HEK293 (cell line): ENCODE measurements at regions not wholly inside any gene's neighbourhood (a gene's known extent, or its start where the extent isn't known, plus 50 kb on each side); places are given as distances from the start of the nearest gene placed in this dataset.
"Not testable (repeated sequence)": the region's sequence is repeated elsewhere in the genome, so short reads cannot be mapped to it uniquely, and the experiment has no call there.

Source experiments
- CTCF ChIA-PET: fragments of 350-600 bp; formaldehyde crosslinking; extraction: SDS; loops from one replicate; lab custom pipeline; 2021; ENCODE audit warnings: antibody characterized with exemption; lab: Yijun Ruan, JAX
- POLR2A ChIA-PET: fragments of 300-600 bp; formaldehyde crosslinking; extraction: SDS; loops from one replicate; lab custom pipeline; 2020; ENCODE audit warnings: antibody characterized with exemption, inconsistent platforms; lab: Yijun Ruan, JAX
- H3K27ac ChIP-seq: fragments of 200-500 bp; sonication (Bioruptor generic); 2 replicates; pipeline ENCODE4 v1.5.1; 2014; ENCODE audit warnings: low read depth, low read length, control low read depth, inconsistent platforms; ENCODE audit errors: extremely low read depth
- H3K36me3 ChIP-seq, 2 experiments: fragments of 200-500 bp in 1 of 2; sonication (Bioruptor generic) in 1 of 2; 1 replicate in 1 of 2; 2 replicates in 1 of 2; pipeline ENCODE4 v1.5.1; 2014 to 2017; ENCODE audit warnings: inconsistent platforms in 2 of 2, low read length in 2 of 2; ENCODE audit not compliant: control insufficient read depth in 2 of 2, insufficient read depth in 1 of 2
- H3K4me1 ChIP-seq: fragments of 200-500 bp; sonication (Bioruptor generic); 2 replicates; pipeline ENCODE4 v1.5.1; 2014; ENCODE audit warnings: mild to moderate bottlenecking, low read length, inconsistent platforms; ENCODE audit not compliant: control insufficient read depth, insufficient read depth
- H3K4me3 ChIP-seq: 2 replicates; pipeline ENCODE4 v1.5.1; 2011; ENCODE audit warnings: low read depth, mild to moderate bottlenecking, control low read depth, low read length, moderate library complexity
- H3K9me3 ChIP-seq: fragments of 200-500 bp; sonication (Bioruptor generic); 2 replicates; pipeline ENCODE4 v1.5.1; 2014; ENCODE audit warnings: low read depth, low read length, inconsistent platforms; ENCODE audit not compliant: control insufficient read depth, insufficient read depth
- EGR2 ChIP-seq: fragments of 450-650 bp; formaldehyde crosslinking; IDR thresholded peaks from 2 replicates; pipeline ENCODE4 v1.5.1; 2016; ENCODE audit warnings: low read depth, missing biosample characterization, missing genetic modification characterization
- GLIS2 ChIP-seq: fragments of 450-650 bp; formaldehyde crosslinking; IDR thresholded peaks from 2 replicates; pipeline ENCODE4 v1.5.1; 2016; ENCODE audit warnings: missing biosample characterization, missing genetic modification characterization
- KLF7 ChIP-seq: fragments of 450-650 bp; formaldehyde crosslinking; IDR thresholded peaks from 2 replicates; pipeline ENCODE4 v1.5.1; 2016; ENCODE audit warnings: missing biosample characterization, missing genetic modification characterization, borderline replicate concordance
- MZF1 ChIP-seq: fragments of 450-650 bp; formaldehyde crosslinking; IDR thresholded peaks from 2 replicates; pipeline ENCODE4 v1.5.1; 2017; ENCODE audit warnings: missing biosample characterization, missing genetic modification characterization, borderline replicate concordance
- PRDM1 ChIP-seq: fragments of 450-650 bp; formaldehyde crosslinking; IDR thresholded peaks from 2 replicates; pipeline ENCODE4; 2016; ENCODE audit warnings: missing biosample characterization, missing genetic modification characterization
- SCRT1 ChIP-seq: fragments of 450-650 bp; formaldehyde crosslinking; IDR thresholded peaks from 2 replicates; pipeline ENCODE4 v1.5.1; 2016; ENCODE audit warnings: missing biosample characterization, missing genetic modification characterization, borderline replicate concordance
- WT1 ChIP-seq: fragments of 450-650 bp; formaldehyde crosslinking; IDR thresholded peaks from 2 replicates; pipeline ENCODE4 v1.5.1; 2016; ENCODE audit warnings: missing biosample characterization, missing genetic modification characterization
- YY1 ChIP-seq: fragments of 450-650 bp; formaldehyde crosslinking; IDR thresholded peaks from 2 replicates; pipeline ENCODE4 v1.5.1; 2018; ENCODE audit warnings: missing biosample characterization, missing genetic modification characterization
- ZBTB8A ChIP-seq: fragments of 450-650 bp; formaldehyde crosslinking; IDR thresholded peaks from 2 replicates; pipeline ENCODE4 v1.5.1; 2016; ENCODE audit warnings: missing biosample characterization, missing genetic modification characterization
- ZNF169 ChIP-seq: fragments of 450-650 bp; formaldehyde crosslinking; IDR thresholded peaks from 2 replicates; pipeline ENCODE4 v1.5.1; 2016; ENCODE audit warnings: missing biosample characterization, missing genetic modification characterization
- ZNF239 ChIP-seq: fragments of 450-650 bp; formaldehyde crosslinking; IDR thresholded peaks from 2 replicates; pipeline ENCODE4 v1.5.1; 2016; ENCODE audit warnings: missing biosample characterization, missing genetic modification characterization
- ZNF248 ChIP-seq: fragments of 450-650 bp; formaldehyde crosslinking; IDR thresholded peaks from 2 replicates; pipeline ENCODE4 v1.5.1; 2017; ENCODE audit warnings: missing biosample characterization, missing genetic modification characterization
- ZNF266 ChIP-seq: fragments of 450-650 bp; formaldehyde crosslinking; IDR thresholded peaks from 2 replicates; pipeline ENCODE4 v1.5.1; 2016; ENCODE audit warnings: missing biosample characterization, missing genetic modification characterization, low read depth
- ZNF366 ChIP-seq: fragments of 450-650 bp; formaldehyde crosslinking; conservative IDR thresholded peaks from 2 replicates; pipeline ENCODE4 v1.5.1; 2016; ENCODE audit warnings: missing biosample characterization, missing genetic modification characterization
- ZNF37A ChIP-seq: fragments of 450-650 bp; IDR thresholded peaks from 2 replicates; pipeline ENCODE4 v1.5.1; 2018; ENCODE audit warnings: missing biosample characterization, missing genetic modification characterization
- ZNF518A ChIP-seq: fragments of 450-650 bp; formaldehyde crosslinking; conservative IDR thresholded peaks from 2 replicates; pipeline ENCODE4 v1.5.1; 2016; ENCODE audit warnings: low read depth, missing biosample characterization, missing genetic modification characterization
- ZNF549 ChIP-seq: fragments of 450-650 bp; IDR thresholded peaks from 2 replicates; pipeline ENCODE4 v1.5.1; 2018; ENCODE audit warnings: missing biosample characterization, missing genetic modification characterization, mild to moderate bottlenecking, inconsistent platforms, moderate library complexity
- ZNF600 ChIP-seq: fragments of 450-650 bp; formaldehyde crosslinking; IDR thresholded peaks from 2 replicates; pipeline ENCODE4 v1.5.1; 2016; ENCODE audit warnings: missing biosample characterization, missing genetic modification characterization
- ZNF629 ChIP-seq: fragments of 450-650 bp; formaldehyde crosslinking; IDR thresholded peaks from 2 replicates; pipeline ENCODE4 v1.5.1; 2017; ENCODE audit warnings: missing biosample characterization, missing genetic modification characterization
- ZNF76 ChIP-seq: fragments of 450-650 bp; formaldehyde crosslinking; IDR thresholded peaks from 2 replicates; pipeline ENCODE4; 2016; ENCODE audit warnings: low read depth, missing biosample characterization, missing genetic modification characterization, borderline replicate concordance
- TF ChIP-seq, protein P1 (sequence below): fragments of 450-650 bp; formaldehyde crosslinking; IDR thresholded peaks from 2 replicates; pipeline ENCODE4 v1.5.1; 2016; ENCODE audit warnings: missing biosample characterization, missing genetic modification characterization
- TF ChIP-seq, protein P2 (sequence below): fragments of 450-650 bp; formaldehyde crosslinking; IDR thresholded peaks from 2 replicates; pipeline ENCODE4 v1.5.1; 2016; ENCODE audit warnings: missing biosample characterization, missing genetic modification characterization, borderline replicate concordance

DNA sequence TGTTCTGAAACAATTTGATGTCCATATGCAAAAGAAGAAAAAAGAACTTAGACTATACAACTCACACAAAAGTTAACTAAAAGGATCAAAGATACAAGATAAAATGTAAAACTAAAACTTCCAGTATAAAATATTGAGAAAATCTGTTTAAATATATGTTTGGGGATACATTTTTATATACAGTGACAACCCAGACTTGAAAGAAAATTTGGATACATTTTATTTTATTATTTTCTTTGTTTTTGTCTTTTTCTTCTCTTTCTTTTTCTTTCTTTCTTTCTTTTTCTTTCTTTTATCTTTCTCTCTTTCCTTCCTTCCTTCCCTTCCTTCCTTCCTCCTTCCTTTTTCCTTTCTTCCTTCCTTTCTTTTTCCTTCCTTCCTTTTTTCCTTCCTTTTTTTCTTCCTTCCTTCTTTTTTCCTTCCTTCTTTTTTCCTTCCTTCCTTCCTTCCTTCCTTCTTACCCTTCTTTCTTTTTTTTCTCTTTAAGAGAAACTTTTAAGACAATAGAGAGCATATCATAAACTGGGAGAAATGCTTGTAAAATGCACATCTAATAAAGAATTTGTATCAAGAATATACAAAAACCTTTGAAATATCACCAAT is 954.5 kb upstream of the LRFN5 start:
- TF ChIP-seq SCRT1 (no peak), ZNF366 (peak; percentile 68; the same call in 1 of the 2 replicates), KLF7 (no peak)
- H3K27ac ChIP-seq: no peak overlapping the region
- H3K4me3 ChIP-seq: no peak overlapping the region
- ChIA-PET POLR2A (no interaction called here), CTCF (no interaction called here)
- no peaks in the 10 kb centered on the region for H3K4me1 ChIP-seq
- no peaks in the 10 kb centered on the region for H3K9me3 ChIP-seq
- H3K36me3 ChIP-seq: no peaks in the 10 kb centered on the region

DNA sequence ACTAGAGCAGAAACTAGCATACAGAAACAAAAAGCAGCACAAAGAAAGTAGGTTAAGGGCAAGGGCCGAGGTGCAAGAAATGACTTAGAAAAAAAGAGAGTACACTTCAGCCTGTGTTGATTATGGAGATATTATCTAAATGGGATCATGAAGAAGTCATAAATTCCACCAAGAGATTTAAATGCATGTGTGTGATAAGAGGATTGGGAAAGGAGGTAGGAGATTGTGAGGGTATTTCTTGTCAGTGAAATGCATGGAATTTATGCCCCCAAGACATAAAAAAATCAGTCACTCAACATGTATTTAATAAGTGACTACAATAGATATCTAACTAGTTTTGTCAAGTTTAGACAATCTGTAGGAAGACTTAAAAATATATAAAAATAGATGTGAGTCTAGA is 976.2 kb upstream of the LRFN5 start:
- no peak for TF ChIP-seq EGR2
- no peak for TF ChIP-seq ZNF37A (tag by site-specific recombination)
- no peak for TF ChIP-seq ZNF600
- TF ChIP-seq MZF1 (tag by site-specific recombination): no peak
- TF ChIP-seq ZNF248 (tag by site-specific recombination): no peak
- TF ChIP-seq ZBTB8A (tag by site-specific recombination): no peak
- TF ChIP-seq ZNF239: no peak
- TF ChIP-seq YY1 (tag by site-specific recombination): no peak
- TF ChIP-seq ZNF76: no peak
- no peak for TF ChIP-seq PRDM1
- no peak for TF ChIP-seq ZNF518A (tag by site-specific recombination)
- no peak for TF ChIP-seq WT1 (tag by site-specific recombination)
- TF ChIP-seq, protein P1, sequence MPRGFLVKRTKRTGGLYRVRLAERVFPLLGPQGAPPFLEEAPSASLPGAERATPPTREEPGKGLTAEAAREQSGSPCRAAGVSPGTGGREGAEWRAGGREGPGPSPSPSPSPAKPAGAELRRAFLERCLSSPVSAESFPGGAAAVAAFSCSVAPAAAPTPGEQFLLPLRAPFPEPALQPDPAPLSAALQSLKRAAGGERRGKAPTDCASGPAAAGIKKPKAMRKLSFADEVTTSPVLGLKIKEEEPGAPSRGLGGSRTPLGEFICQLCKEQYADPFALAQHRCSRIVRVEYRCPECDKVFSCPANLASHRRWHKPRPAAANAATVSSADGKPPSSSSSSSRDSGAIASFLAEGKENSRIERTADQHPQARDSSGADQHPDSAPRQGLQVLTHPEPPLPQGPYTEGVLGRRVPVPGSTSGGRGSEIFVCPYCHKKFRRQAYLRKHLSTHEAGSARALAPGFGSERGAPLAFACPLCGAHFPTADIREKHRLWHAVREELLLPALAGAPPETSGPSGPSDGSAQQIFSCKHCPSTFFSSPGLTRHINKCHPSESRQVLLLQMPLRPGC (tag by site-specific recombination): no peak
- TF ChIP-seq ZNF266 (tag by site-specific recombination): no peak
- no peak for TF ChIP-seq ZNF169
- TF ChIP-seq GLIS2: no peak
- TF ChIP-seq, protein P2, sequence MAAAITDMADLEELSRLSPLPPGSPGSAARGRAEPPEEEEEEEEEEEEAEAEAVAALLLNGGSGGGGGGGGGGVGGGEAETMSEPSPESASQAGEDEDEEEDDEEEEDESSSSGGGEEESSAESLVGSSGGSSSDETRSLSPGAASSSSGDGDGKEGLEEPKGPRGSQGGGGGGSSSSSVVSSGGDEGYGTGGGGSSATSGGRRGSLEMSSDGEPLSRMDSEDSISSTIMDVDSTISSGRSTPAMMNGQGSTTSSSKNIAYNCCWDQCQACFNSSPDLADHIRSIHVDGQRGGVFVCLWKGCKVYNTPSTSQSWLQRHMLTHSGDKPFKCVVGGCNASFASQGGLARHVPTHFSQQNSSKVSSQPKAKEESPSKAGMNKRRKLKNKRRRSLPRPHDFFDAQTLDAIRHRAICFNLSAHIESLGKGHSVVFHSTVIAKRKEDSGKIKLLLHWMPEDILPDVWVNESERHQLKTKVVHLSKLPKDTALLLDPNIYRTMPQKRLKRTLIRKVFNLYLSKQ (tag by site-specific recombination): no peak
- TF ChIP-seq ZNF549 (tag by site-specific recombination): no peak
- TF ChIP-seq ZNF629 (tag by site-specific recombination): no peak
- TF ChIP-seq, all 188 proteins: peak for 0
- Histone ChIP-seq H3K4me1 (no peaks in the 10 kb centered on the region), H3K4me3 (no peak overlapping the region), H3K9me3 (no peaks in the 10 kb centered on the region), H3K27ac (no peak overlapping the region), H3K36me3 (no peaks in the 10 kb centered on the region)
- ChIA-PET CTCF (no interaction called here), POLR2A (no interaction called here)

- H3K4me3 ChIP-seq, H3K27ac ChIP-seq, H3K4me1 ChIP-seq, H3K9me3 ChIP-seq, H3K36me3 ChIP-seq, CTCF ChIA-PET, POLR2A ChIA-PET: not testable (repeated sequence)
These were observed 977.0 kb upstream of the LRFN5 start for GRCh38 chr14:40629551-40630137.
